KMS-11 (cell line): ENCODE measurements at regions not wholly inside any gene's neighbourhood (a gene's known extent, or its start where the extent isn't known, plus 50 kb on each side); places are given as distances from the start of the nearest gene placed in this dataset.

Experiments
- H2AFZ ChIP-seq: fragments of 200-600 bp; sonication (generic); 2 replicates; pipeline ENCODE4 v1.6.1; 2016; ENCODE audit warnings: antibody characterized with exemption, mixed run types, low read depth
- H3K27ac ChIP-seq: fragments of 200-600 bp; sonication (generic); 2 replicates; pipeline ENCODE4 v1.6.1; 2016; ENCODE audit warnings: mild to moderate bottlenecking, mixed run types
- H3K27me3 ChIP-seq: fragments of 200-600 bp; sonication (generic); 2 replicates; pipeline ENCODE4 v1.6.1; 2017; ENCODE audit warnings: mild to moderate bottlenecking, low read depth, mixed run types, moderate library complexity; ENCODE audit not compliant: insufficient read depth
- H3K36me3 ChIP-seq: fragments of 200-600 bp; sonication (generic); 2 replicates; pipeline ENCODE4 v1.6.1; 2017; ENCODE audit warnings: mild to moderate bottlenecking, mixed run types; ENCODE audit not compliant: insufficient read depth
- H3K4me1 ChIP-seq: fragments of 200-600 bp; sonication (generic); 2 replicates; pipeline ENCODE4 v1.6.1; 2016; ENCODE audit warnings: mild to moderate bottlenecking, low read depth, mixed run types; ENCODE audit not compliant: poor library complexity, severe bottlenecking
- H3K4me2 ChIP-seq: fragments of 200-600 bp; sonication (generic); 2 replicates; pipeline ENCODE4 v1.7.0; 2016; ENCODE audit warnings: mild to moderate bottlenecking, mixed run types
- H3K4me3 ChIP-seq: fragments of 200-600 bp; sonication (generic); IDR thresholded peaks from 2 replicates; pipeline ENCODE4 v1.6.1; 2017; ENCODE audit warnings: low read depth, low read length, mixed read lengths; ENCODE audit not compliant: insufficient read depth
- H3K79me2 ChIP-seq: fragments of 200-600 bp; sonication (generic); 2 replicates; pipeline ENCODE4 v1.6.1; 2016; ENCODE audit warnings: low read depth, mixed run types; ENCODE audit not compliant: insufficient read depth
- H3K9ac ChIP-seq: fragments of 200-600 bp; sonication (generic); 2 replicates; pipeline ENCODE4 v1.6.1; 2016; ENCODE audit warnings: mild to moderate bottlenecking, mixed run types
- H4K20me1 ChIP-seq: fragments of 200-600 bp; sonication (generic); 2 replicates; pipeline ENCODE4 v1.6.1; 2016; ENCODE audit warnings: mild to moderate bottlenecking, mixed run types; ENCODE audit not compliant: insufficient read depth
- CTCF ChIP-seq: fragments of 200-600 bp; sonication (generic); conservative IDR thresholded peaks from 2 replicates; pipeline ENCODE4 v1.6.1; 2017; ENCODE audit warnings: low read depth, mild to moderate bottlenecking, antibody characterized with exemption, low read length, moderate library complexity, mixed read lengths

DNA sequence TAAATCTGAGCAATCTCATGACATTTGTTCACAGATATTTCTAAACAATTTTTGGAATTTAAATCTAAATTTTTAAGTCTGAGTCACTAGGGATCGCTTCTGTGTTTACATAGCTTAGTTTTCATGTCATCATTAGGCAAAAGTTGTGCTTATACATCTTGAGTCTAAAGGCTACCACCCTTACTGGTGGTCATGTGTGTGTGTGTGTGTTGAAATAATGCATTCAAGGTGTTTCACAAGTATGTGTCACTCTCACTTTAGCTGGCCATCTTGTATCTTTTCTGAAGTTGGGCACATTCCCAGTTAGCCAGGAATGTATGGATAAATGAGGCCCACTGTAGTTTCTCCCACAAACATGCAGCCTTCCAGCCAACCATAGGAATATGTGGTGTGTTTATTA, 1162.5 kb upstream of the PRMT6 start:
- no peak overlapping the region for H3K4me2 ChIP-seq
- no peak overlapping the region for H3K4me3 ChIP-seq
- no peak overlapping the region for H3K9ac ChIP-seq
- H3K79me2 ChIP-seq, result no peaks in the 10 kb centered on the region
- H2AFZ ChIP-seq, result no peak overlapping the region
- no peak for TF ChIP-seq CTCF
- no peak overlapping the region for H3K27ac ChIP-seq
- no peaks in the 10 kb centered on the region for H4K20me1 ChIP-seq
- no peaks in the 10 kb centered on the region for H3K36me3 ChIP-seq
- no peaks in the 10 kb centered on the region for H3K4me1 ChIP-seq
- H3K27me3 ChIP-seq, result no peaks in the 10 kb centered on the region

- Histone ChIP-seq H3K27me3 (no peaks in the 10 kb centered on the region), H3K79me2 (no peaks in the 10 kb centered on the region), H3K27ac (no peak overlapping the region), H3K9ac (no peak overlapping the region), H2AFZ (no peak overlapping the region), H3K4me1 (no peaks in the 10 kb centered on the region), H3K4me2 (no peak overlapping the region), H3K36me3 (no peaks in the 10 kb centered on the region), H4K20me1 (no peaks in the 10 kb centered on the region), H3K4me3 (no peak overlapping the region)
- no peak for TF ChIP-seq CTCF
These were observed 1146.7 kb upstream of the PRMT6 start for GRCh38 chr1:105909811-105910210.

DNA sequence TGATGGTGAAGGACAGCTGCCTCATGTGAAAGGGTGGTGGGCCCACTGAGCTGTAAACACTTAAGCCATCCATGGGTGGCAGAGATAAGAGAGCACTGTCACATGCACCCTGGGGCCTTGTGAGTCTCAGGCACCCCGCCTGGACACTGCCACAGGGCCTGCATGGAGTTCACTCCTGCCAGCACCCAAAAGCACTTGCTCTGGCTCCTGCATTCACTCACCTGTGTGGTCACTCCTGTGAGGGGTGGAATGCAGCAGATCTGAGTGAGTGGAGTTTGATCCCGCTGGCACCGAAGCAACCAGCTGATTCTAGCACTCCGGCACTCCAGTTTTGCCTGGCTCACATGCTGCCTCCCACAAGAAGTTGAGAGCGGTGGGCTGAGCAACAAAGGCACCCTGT, 1142.1 kb upstream of the PRMT6 start:
- H3K36me3 ChIP-seq, result no peaks in the 10 kb centered on the region
- H4K20me1 ChIP-seq, result no peaks in the 10 kb centered on the region
- H3K4me2 ChIP-seq, result no peak overlapping the region
- H3K4me1 ChIP-seq, result no peaks in the 10 kb centered on the region
- H3K27me3 ChIP-seq, result no peaks in the 10 kb centered on the region
- H3K79me2 ChIP-seq, result no peaks in the 10 kb centered on the region
- no peak overlapping the region for H2AFZ ChIP-seq
- H3K27ac ChIP-seq, result no peak overlapping the region
- no peak for TF ChIP-seq CTCF
- H3K4me3 ChIP-seq, result no peak overlapping the region
- H3K9ac ChIP-seq, result no peak overlapping the region

DNA sequence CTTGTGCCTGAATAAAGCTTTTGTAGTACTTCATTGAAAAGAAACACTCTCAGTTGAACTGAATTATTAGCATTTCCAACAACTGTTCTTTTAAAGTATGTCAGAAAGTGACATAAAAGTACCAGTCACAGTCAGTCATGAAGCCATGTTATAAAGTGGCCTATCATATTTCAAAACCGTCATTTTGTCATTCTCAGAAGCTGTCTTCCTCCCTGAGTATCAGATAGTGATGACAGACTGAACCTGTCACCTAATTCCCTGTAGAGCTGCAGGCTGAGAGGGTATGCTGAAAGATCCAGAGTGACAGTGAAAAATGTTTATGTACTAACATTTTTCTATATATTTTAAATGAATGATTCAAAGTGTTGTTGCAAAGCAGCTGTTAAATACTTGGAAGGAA, 1121.7 kb upstream of the PRMT6 start:
- Histone ChIP-seq H3K4me1 (no peaks in the 10 kb centered on the region), H3K27ac (no peak overlapping the region), H3K36me3 (no peaks in the 10 kb centered on the region), H3K79me2 (no peaks in the 10 kb centered on the region), H3K4me3 (no peak overlapping the region), H4K20me1 (no peaks in the 10 kb centered on the region), H3K27me3 (no peaks in the 10 kb centered on the region), H3K4me2 (no peak overlapping the region), H3K9ac (no peak overlapping the region), H2AFZ (no peak overlapping the region)
- TF ChIP-seq CTCF, result no peak

DNA sequence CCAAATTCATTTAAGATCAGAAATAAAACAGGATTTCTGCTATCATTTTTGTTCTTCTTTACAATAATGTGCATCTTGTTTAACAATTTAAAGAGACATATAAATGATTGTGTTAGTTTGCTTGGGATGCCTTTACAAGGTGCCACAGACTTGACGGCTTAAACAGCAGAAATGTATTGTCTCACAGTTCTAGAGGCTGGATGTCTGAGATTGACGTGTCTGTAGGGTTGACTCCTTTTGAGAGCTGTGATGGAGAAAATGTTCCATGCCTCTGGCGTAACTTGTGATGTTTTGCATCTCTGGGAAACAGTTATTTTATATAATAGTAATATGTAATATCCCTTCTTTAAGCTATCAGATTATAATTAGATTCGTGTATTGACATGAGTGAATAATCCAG, 1091.6 kb upstream of the PRMT6 start:
- Histone ChIP-seq H3K4me3 (no peak overlapping the region), H3K27ac (no peak overlapping the region), H3K4me1 (no peaks in the 10 kb centered on the region), H2AFZ (no peak overlapping the region), H3K9ac (no peak overlapping the region), H3K36me3 (no peaks in the 10 kb centered on the region), H3K4me2 (no peak overlapping the region), H3K79me2 (no peaks in the 10 kb centered on the region), H4K20me1 (no peaks in the 10 kb centered on the region), H3K27me3 (no peaks in the 10 kb centered on the region)
- TF ChIP-seq CTCF, result no peak
